HG02588 (cell line): ENCODE measurements at regions not wholly inside any gene's neighbourhood (a gene's known extent, or its start where the extent isn't known, plus 50 kb on each side); places are given as distances from the start of the nearest gene placed in this dataset.
"Not testable (repeated sequence)": the region's sequence is repeated elsewhere in the genome, so short reads cannot be mapped to it uniquely, and the experiment has no call there.

ENCODE experiments used
- ATAC-seq: cut with Tn5 transposase; IDR thresholded peaks from one replicate; pipeline ENCODE4 v1.9.1; 2021; ENCODE audit warnings: mild to moderate bottlenecking, moderate library complexity; ENCODE audit not compliant: unreplicated experiment

GRCh38 chr14:52202151-52202550, 65.3 kb upstream of the PTGDR start:
- no peak for ATAC-seq

- no peak for ATAC-seq
These were observed 77.1 kb upstream of the PTGDR start for GRCh38 chr14:52190337-52190931.

GRCh38 chr14:52189325-52189724, 78.2 kb upstream of the PTGDR start:
- no peak for ATAC-seq

- ATAC-seq: no peak
These were observed 79.1 kb upstream of the PTGDR start for GRCh38 chr14:52188381-52188780.

GRCh38 chr14:52185178-52185577, 82.3 kb upstream of the PTGDR start:
- no peak for ATAC-seq

GRCh38 chr14:52182853-52183252, 84.6 kb upstream of the PTGDR start:
- no peak for ATAC-seq

GRCh38 chr14:52179141-52179790, 88.2 kb upstream of the PTGDR start:
- no peak for ATAC-seq

- ATAC-seq: peak; percentile 71
These were observed 91.5 kb upstream of the PTGDR start for GRCh38 chr14:52175982-52176502.

GRCh38 chr14:52171932-52172331, 95.6 kb upstream of the PTGDR start:
- not testable (repeated sequence) for ATAC-seq

- no peak for ATAC-seq
These were observed 98.0 kb upstream of the NID2 start for GRCh38 chr14:52166822-52167221.

- no peak for ATAC-seq
These were observed 86.9 kb upstream of the NID2 start for GRCh38 chr14:52155651-52156213.

- no peak for ATAC-seq
These were observed 86.3 kb upstream of the NID2 start for GRCh38 chr14:52154992-52155650.

- ATAC-seq: no peak
These were observed 85.1 kb upstream of the NID2 start for GRCh38 chr14:52153939-52154338.

GRCh38 chr14:52150162-52150561, 81.3 kb upstream of the NID2 start:
- ATAC-seq: no peak

- ATAC-seq: no peak
These were observed 79.5 kb upstream of the NID2 start for GRCh38 chr14:52148371-52148770.

GRCh38 chr14:52146504-52146903, 77.6 kb upstream of the NID2 start:
- ATAC-seq: no peak

- not testable (repeated sequence) for ATAC-seq
These were observed 75.2 kb upstream of the NID2 start for GRCh38 chr14:52144099-52144498.

- ATAC-seq: no peak
These were observed 73.6 kb upstream of the NID2 start for GRCh38 chr14:52142504-52142903.

- no peak for ATAC-seq
These were observed 62.9 kb upstream of the NID2 start for GRCh38 chr14:52131640-52132320.

- ATAC-seq: no peak
These were observed 60.9 kb upstream of the NID2 start for GRCh38 chr14:52129721-52130120.

- ATAC-seq: no peak
These were observed 57.0 kb upstream of the NID2 start for GRCh38 chr14:52125885-52126284.
